ENCODE measurements at regions not wholly inside any gene's neighbourhood (a gene's known extent, or its start where the extent isn't known, plus 50 kb on each side); places are given as distances from the start of the nearest gene placed in this dataset.

DNA sequence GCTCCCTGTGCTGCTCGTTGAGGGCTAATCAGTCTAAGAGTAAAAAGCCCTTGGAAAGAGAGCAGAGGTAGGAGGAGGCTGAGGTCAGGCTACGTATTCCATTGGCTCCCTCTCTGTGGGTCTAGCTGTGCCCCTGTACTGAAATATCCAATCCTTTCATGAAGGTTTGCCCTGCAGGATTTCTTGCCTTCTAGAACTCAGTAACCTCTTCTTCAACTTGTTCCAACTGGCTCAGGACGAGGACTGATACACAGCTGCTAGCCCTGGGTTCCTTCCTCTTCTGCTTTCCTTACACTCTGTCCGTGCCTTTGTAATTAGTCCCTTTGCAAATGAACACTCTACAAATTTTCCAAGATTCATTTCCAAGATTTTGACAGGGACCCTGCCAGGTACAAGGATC is 560.5 kb downstream of the ACTR3B start:
- Histone ChIP-seq H3K4me3 (no peak overlapping the region), H3K9me3 (no peaks in the 10 kb centered on the region), H3K27ac (no peak overlapping the region), H3K27me3 (no peaks in the 10 kb centered on the region), H3K4me1 (no peaks in the 10 kb centered on the region), H3K36me3 (no peaks in the 10 kb centered on the region)
- WGBS, 2 donors: 21 to 32% methylated on average over 4 of the region's 4 CpGs
- TF ChIP-seq, protein P1, sequence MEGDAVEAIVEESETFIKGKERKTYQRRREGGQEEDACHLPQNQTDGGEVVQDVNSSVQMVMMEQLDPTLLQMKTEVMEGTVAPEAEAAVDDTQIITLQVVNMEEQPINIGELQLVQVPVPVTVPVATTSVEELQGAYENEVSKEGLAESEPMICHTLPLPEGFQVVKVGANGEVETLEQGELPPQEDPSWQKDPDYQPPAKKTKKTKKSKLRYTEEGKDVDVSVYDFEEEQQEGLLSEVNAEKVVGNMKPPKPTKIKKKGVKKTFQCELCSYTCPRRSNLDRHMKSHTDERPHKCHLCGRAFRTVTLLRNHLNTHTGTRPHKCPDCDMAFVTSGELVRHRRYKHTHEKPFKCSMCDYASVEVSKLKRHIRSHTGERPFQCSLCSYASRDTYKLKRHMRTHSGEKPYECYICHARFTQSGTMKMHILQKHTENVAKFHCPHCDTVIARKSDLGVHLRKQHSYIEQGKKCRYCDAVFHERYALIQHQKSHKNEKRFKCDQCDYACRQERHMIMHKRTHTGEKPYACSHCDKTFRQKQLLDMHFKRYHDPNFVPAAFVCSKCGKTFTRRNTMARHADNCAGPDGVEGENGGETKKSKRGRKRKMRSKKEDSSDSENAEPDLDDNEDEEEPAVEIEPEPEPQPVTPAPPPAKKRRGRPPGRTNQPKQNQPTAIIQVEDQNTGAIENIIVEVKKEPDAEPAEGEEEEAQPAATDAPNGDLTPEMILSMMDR (IDR thresholded peaks at IDR 0.05): no peak
- intact Hi-C loops (cut with DNase I): no loop called here
- no peak for FAIRE-seq
- no peak for DNase-seq
- ATAC-seq: no peak

DNA sequence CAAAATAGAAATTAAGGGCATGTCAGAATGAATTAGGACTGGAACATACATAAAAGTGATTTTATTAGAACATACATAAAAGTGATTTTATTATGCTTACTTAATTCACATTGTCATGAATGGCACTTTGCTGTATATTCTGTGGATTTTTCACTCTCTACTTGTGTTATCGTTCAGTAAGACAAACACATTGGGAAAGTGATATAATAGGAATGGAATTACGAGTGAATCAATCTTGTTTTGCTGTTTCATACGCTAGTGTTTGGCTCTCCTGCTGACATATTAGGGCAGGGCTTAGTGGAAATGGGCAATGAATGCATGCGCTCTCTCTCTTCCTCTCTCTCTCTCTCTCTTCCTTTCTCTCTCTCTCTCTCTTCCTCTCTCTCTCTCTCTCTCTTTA is 561.1 kb downstream of the ACTR3B start:
- intact Hi-C loops (cut with DNase I): no loop called here
- no peak for FAIRE-seq
- TF ChIP-seq, protein P1 (IDR thresholded peaks at IDR 0.05): no peak
- no peak for DNase-seq
- Histone ChIP-seq H3K27me3 (no peaks in the 10 kb centered on the region), H3K36me3 (no peaks in the 10 kb centered on the region), H3K4me1 (no peaks in the 10 kb centered on the region), H3K27ac (no peak overlapping the region), H3K9me3 (no peaks in the 10 kb centered on the region), H3K4me3 (no peak overlapping the region)
- WGBS, 2 donors: 65 to 67% methylated on average over 4 of the region's 4 CpGs
- ATAC-seq: no peak

DNA sequence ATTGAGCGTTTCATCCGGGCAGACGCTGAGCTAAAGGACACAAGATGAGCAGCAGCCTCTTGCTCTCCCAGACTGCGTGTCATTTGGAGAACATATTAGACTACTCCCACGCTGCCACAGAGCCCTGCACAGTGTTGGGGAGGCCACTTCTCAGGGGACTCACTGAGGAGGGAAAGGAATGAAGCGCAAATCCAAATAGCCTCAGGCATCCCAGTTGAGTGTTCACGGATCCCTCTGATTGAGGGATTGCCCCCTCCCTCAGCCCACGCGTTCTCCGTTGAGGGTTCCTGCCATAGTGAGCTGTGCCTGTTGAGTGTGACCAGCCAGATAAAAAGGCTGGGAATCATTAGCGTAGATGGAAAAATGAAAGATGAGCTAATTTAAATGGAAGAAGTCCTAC is 563.4 kb downstream of the ACTR3B start:
- 84 to 85% methylated on average over 11 of the region's 11 CpGs for WGBS, 2 donors
- DNase-seq (no peak), ATAC-seq (no peak), FAIRE-seq (no peak)
- no peak overlapping the region for H3K4me3 ChIP-seq
- intact Hi-C loops (cut with DNase I): no loop called here
- no peaks in the 10 kb centered on the region for H3K4me1 ChIP-seq
- TF ChIP-seq, protein P1 (IDR thresholded peaks at IDR 0.05): no peak
- H3K27me3 ChIP-seq: no peaks in the 10 kb centered on the region
- H3K36me3 ChIP-seq: no peaks in the 10 kb centered on the region
- H3K9me3 ChIP-seq: no peaks in the 10 kb centered on the region
- H3K27ac ChIP-seq: no peak overlapping the region

DNA sequence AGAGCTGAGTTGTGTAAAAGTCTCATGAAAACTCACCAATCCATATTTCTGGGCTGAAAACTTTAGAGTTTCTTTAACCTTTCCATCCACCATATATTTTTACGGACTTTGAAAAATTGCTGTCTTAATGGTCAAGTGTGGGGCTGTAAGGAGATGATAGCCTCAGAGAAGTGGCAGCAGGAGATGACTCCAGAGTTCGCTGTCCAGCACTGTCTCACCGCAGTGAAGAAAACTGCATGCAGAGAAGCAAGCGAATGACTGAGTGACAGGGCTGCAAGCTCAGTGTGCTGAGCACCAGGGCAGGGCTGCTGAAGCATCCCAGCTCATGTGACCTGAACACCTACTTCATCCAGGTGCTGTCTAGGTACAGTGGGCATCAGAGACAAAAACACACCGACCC is 564.5 kb downstream of the ACTR3B start:
- H3K36me3 ChIP-seq: no peaks in the 10 kb centered on the region
- no peak for FAIRE-seq
- 72 to 73% methylated on average over 5 of the region's 5 CpGs for WGBS, 2 donors

DNA sequence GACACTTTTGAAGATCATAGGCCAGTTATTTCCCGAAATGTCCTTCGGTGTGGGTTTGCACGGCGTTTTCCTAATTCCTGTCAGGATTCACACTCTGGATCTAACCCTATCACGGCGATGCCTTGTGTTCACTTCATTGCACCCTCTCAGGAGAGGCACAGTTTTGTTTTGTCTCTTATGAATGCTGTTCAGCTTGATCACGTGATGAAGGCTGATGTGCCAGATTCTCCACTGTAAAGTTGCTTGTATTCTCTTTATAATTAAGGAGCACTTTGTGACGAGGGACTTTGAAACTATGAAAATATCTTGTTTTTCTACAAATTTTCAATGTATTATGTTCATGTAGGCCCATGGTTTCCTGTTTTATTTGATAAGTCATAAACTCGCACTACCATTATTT is 568.1 kb downstream of the ACTR3B start:
- H3K4me1 ChIP-seq: no peaks in the 10 kb centered on the region
- no peaks in the 10 kb centered on the region for H3K36me3 ChIP-seq
- FAIRE-seq: no peak
- H3K9me3 ChIP-seq: no peaks in the 10 kb centered on the region
- TF ChIP-seq, protein P1 (IDR thresholded peaks at IDR 0.05): no peak
- 91 to 93% methylated on average over 9 of the region's 9 CpGs for WGBS, 2 donors
- no peak for ATAC-seq
- no peak overlapping the region for H3K4me3 ChIP-seq
- DNase-seq: no peak
- H3K27me3 ChIP-seq: no peaks in the 10 kb centered on the region
- intact Hi-C loops (cut with DNase I): no loop called here
- no peak overlapping the region for H3K27ac ChIP-seq

More for the DNA sequence above, 564.5 kb downstream of the ACTR3B start:
- ATAC-seq: no peak
- H3K27ac ChIP-seq: no peak overlapping the region
- H3K4me1 ChIP-seq: no peaks in the 10 kb centered on the region
- DNase-seq: no peak
- intact Hi-C loops (cut with DNase I): no loop called here
- H3K27me3 ChIP-seq: no peaks in the 10 kb centered on the region
- H3K9me3 ChIP-seq: no peaks in the 10 kb centered on the region
- no peak overlapping the region for H3K4me3 ChIP-seq
- TF ChIP-seq, protein P1 (IDR thresholded peaks at IDR 0.05): no peak

All from pancreas (tissue), 10 donors.